ENCODE measurements at regions not wholly inside any gene's neighbourhood (a gene's known extent, or its start where the extent isn't known, plus 50 kb on each side); places are given as distances from the start of the nearest gene placed in this dataset.

- Mint-ChIP-seq H3K27ac (no peak overlapping the region), H3K4me1 (no peaks in the 10 kb centered on the region), H3K4me3 (no peak overlapping the region), H3K36me3 (no peaks in the 10 kb centered on the region), H3K9me3 (peaks cover 0 to 6% (median 2%) of the 10 kb centered on the region in 3 donors), H3K27me3 (no peaks in the 10 kb centered on the region)
These were observed 70.2 kb downstream of the RND3 start for GRCh38 chr2:150417278-150417677.

- H3K36me3 Mint-ChIP-seq: no peaks in the 10 kb centered on the region
- H3K4me3 Mint-ChIP-seq: no peak overlapping the region
- H3K27me3 Mint-ChIP-seq: no peaks in the 10 kb centered on the region
- no peak overlapping the region for H3K27ac Mint-ChIP-seq
- H3K4me1 Mint-ChIP-seq: no peaks in the 10 kb centered on the region
- peaks cover 2 to 8% (median 3%) of the 10 kb centered on the region in 3 donors for H3K9me3 Mint-ChIP-seq
These were observed 72.4 kb downstream of the RND3 start for GRCh38 chr2:150415022-150415421.

GRCh38 chr2:150413910-150414309, 73.6 kb downstream of the RND3 start:
- no peak overlapping the region for H3K4me3 Mint-ChIP-seq
- H3K36me3 Mint-ChIP-seq: no peaks in the 10 kb centered on the region
- no peaks in the 10 kb centered on the region for H3K27me3 Mint-ChIP-seq
- no peaks in the 10 kb centered on the region for H3K4me1 Mint-ChIP-seq
- no peak overlapping the region for H3K27ac Mint-ChIP-seq
- H3K9me3 Mint-ChIP-seq: peaks cover 2 to 10% (median 7%) of the 10 kb centered on the region in 3 donors

- peaks cover 2 to 10% (median 7%) of the 10 kb centered on the region in 3 donors for H3K9me3 Mint-ChIP-seq
- no peaks in the 10 kb centered on the region for H3K36me3 Mint-ChIP-seq
- H3K27me3 Mint-ChIP-seq: no peaks in the 10 kb centered on the region
- H3K27ac Mint-ChIP-seq: no peak overlapping the region
- H3K4me1 Mint-ChIP-seq: no peaks in the 10 kb centered on the region
- no peak overlapping the region for H3K4me3 Mint-ChIP-seq
These were observed 74.1 kb downstream of the RND3 start for GRCh38 chr2:150413366-150413765.

- H3K27me3 Mint-ChIP-seq: no peaks in the 10 kb centered on the region
- H3K9me3 Mint-ChIP-seq: peaks cover 2 to 9% (median 7%) of the 10 kb centered on the region in 3 donors
- H3K4me3 Mint-ChIP-seq: no peak overlapping the region
- H3K36me3 Mint-ChIP-seq: no peaks in the 10 kb centered on the region
- no peaks in the 10 kb centered on the region for H3K4me1 Mint-ChIP-seq
- no peak overlapping the region for H3K27ac Mint-ChIP-seq
These were observed 76.7 kb downstream of the RND3 start for GRCh38 chr2:150410809-150411208.

- no peaks in the 10 kb centered on the region for H3K36me3 Mint-ChIP-seq
- H3K27ac Mint-ChIP-seq: no peak overlapping the region
- H3K9me3 Mint-ChIP-seq: peaks cover 2 to 9% (median 7%) of the 10 kb centered on the region in 3 donors
- H3K4me1 Mint-ChIP-seq: no peaks in the 10 kb centered on the region
- H3K27me3 Mint-ChIP-seq: no peaks in the 10 kb centered on the region
- no peak overlapping the region for H3K4me3 Mint-ChIP-seq
These were observed 78.3 kb downstream of the RND3 start for GRCh38 chr2:150409196-150409595.

GRCh38 chr2:150404147-150404546, 83.3 kb downstream of the RND3 start:
- no peaks in the 10 kb centered on the region for H3K27me3 Mint-ChIP-seq
- H3K4me1 Mint-ChIP-seq: no peaks in the 10 kb centered on the region
- H3K4me3 Mint-ChIP-seq: no peak overlapping the region
- no peak overlapping the region for H3K27ac Mint-ChIP-seq
- peaks cover under 1 to 8% (median 2%) of the 10 kb centered on the region in 3 donors for H3K9me3 Mint-ChIP-seq
- H3K36me3 Mint-ChIP-seq: no peaks in the 10 kb centered on the region

GRCh38 chr2:150403457-150403856, 84.0 kb downstream of the RND3 start:
- Mint-ChIP-seq H3K4me3 (no peak overlapping the region), H3K27ac (no peak overlapping the region), H3K4me1 (no peaks in the 10 kb centered on the region), H3K27me3 (no peaks in the 10 kb centered on the region), H3K36me3 (no peaks in the 10 kb centered on the region), H3K9me3 (peaks cover 0 to 7% (median 2%) of the 10 kb centered on the region in 3 donors)

- Mint-ChIP-seq H3K4me1 (no peaks in the 10 kb centered on the region), H3K9me3 (peaks cover 0 to 7% (median 2%) of the 10 kb centered on the region in 3 donors)
These were observed 84.5 kb downstream of the RND3 start for GRCh38 chr2:150402953-150403352.

GRCh38 chr2:150400849-150401248, 86.6 kb downstream of the RND3 start:
- H3K36me3 Mint-ChIP-seq: no peaks in the 10 kb centered on the region
- H3K27me3 Mint-ChIP-seq: no peaks in the 10 kb centered on the region
- H3K4me1 Mint-ChIP-seq: no peaks in the 10 kb centered on the region
- no peak overlapping the region for H3K4me3 Mint-ChIP-seq
- no peak overlapping the region for H3K27ac Mint-ChIP-seq
- H3K9me3 Mint-ChIP-seq: peaks cover 0 to 7% (median 0%) of the 10 kb centered on the region in 3 donors

More at GRCh38 chr2:150402953-150403352, 84.5 kb downstream of the RND3 start:
- H3K4me3 Mint-ChIP-seq: no peak overlapping the region
- no peaks in the 10 kb centered on the region for H3K27me3 Mint-ChIP-seq
- no peaks in the 10 kb centered on the region for H3K36me3 Mint-ChIP-seq
- no peak overlapping the region for H3K27ac Mint-ChIP-seq

- no peaks in the 10 kb centered on the region for H3K27me3 Mint-ChIP-seq
- no peaks in the 10 kb centered on the region for H3K36me3 Mint-ChIP-seq
- peaks cover 0 to 3% (median 0%) of the 10 kb centered on the region in 3 donors for H3K9me3 Mint-ChIP-seq
- no peak overlapping the region for H3K27ac Mint-ChIP-seq
- no peak overlapping the region for H3K4me3 Mint-ChIP-seq
- H3K4me1 Mint-ChIP-seq: no peaks in the 10 kb centered on the region
These were observed 94.9 kb downstream of the RND3 start for GRCh38 chr2:150392614-150393013.

GRCh38 chr2:150391779-150392178, 95.7 kb downstream of the RND3 start:
- Mint-ChIP-seq H3K4me1 (no peaks in the 10 kb centered on the region), H3K27ac (no peak overlapping the region), H3K27me3 (no peaks in the 10 kb centered on the region), H3K9me3 (peaks cover 0 to 3% (median 0%) of the 10 kb centered on the region in 3 donors), H3K36me3 (no peaks in the 10 kb centered on the region), H3K4me3 (no peak overlapping the region)

- Mint-ChIP-seq H3K27me3 (no peaks in the 10 kb centered on the region), H3K36me3 (no peaks in the 10 kb centered on the region), H3K4me1 (no peaks in the 10 kb centered on the region), H3K9me3 (peaks cover 0 to 7% (median 5%) of the 10 kb centered on the region in 3 donors), H3K27ac (no peak overlapping the region), H3K4me3 (no peak overlapping the region)
These were observed 98.0 kb downstream of the RND3 start for GRCh38 chr2:150389447-150389846.

GRCh38 chr2:150388289-150388625, 99.2 kb downstream of the RND3 start:
- Mint-ChIP-seq H3K4me1 (no peaks in the 10 kb centered on the region), H3K4me3 (no peak overlapping the region), H3K27me3 (no peaks in the 10 kb centered on the region), H3K36me3 (no peaks in the 10 kb centered on the region), H3K27ac (no peak overlapping the region), H3K9me3 (peaks cover 0 to 12% (median 7%) of the 10 kb centered on the region in 3 donors)

GRCh38 chr2:150387586-150388288, 99.7 kb downstream of the RND3 start:
- Mint-ChIP-seq H3K4me1 (no peaks in the 10 kb centered on the region), H3K27ac (no peak overlapping the region), H3K4me3 (no peak overlapping the region), H3K27me3 (no peaks in the 10 kb centered on the region), H3K36me3 (no peaks in the 10 kb centered on the region), H3K9me3 (peaks cover 0 to 12% (median 8%) of the 10 kb centered on the region in 3 donors)

GRCh38 chr2:150385211-150385610, 102.3 kb downstream of the RND3 start:
- H3K27ac Mint-ChIP-seq: peak overlapping the region in 1 of 3 donors; percentile 23
- H3K4me1 Mint-ChIP-seq: no peaks in the 10 kb centered on the region
- H3K4me3 Mint-ChIP-seq: no peak overlapping the region
- H3K9me3 Mint-ChIP-seq: peaks cover 0 to 14% (median 12%) of the 10 kb centered on the region in 3 donors
- H3K27me3 Mint-ChIP-seq: no peaks in the 10 kb centered on the region
- no peaks in the 10 kb centered on the region for H3K36me3 Mint-ChIP-seq
